Heart left ventricle (tissue), 13 donors: ENCODE measurements at regions not wholly inside any gene's neighbourhood (a gene's known extent, or its start where the extent isn't known, plus 50 kb on each side); places are given as distances from the start of the nearest gene placed in this dataset.

ENCODE experiments used
- CTCF ChIP-seq, 12 donors: fragments of 200-600 bp; sonication (generic) in 4 of 12; IDR thresholded peaks; one replicate each; pipeline versions ENCODE4 v1.5.0 to v1.8.0; 2018 to 2022; ENCODE audit warnings: antibody characterized with exemption in 12 of 12, mild to moderate bottlenecking in 5 of 12
- POLR2A ChIP-seq, 2 donors: fragments of 450-650 bp; IDR thresholded peaks; one replicate each; pipeline ENCODE4 v1.6.1; 2017; ENCODE audit warnings: antibody characterized with exemption in 2 of 2, mild to moderate bottlenecking in 2 of 2, moderate library complexity in 2 of 2
- donor health status: ischemic (EF 13 %, LVEDD 7.1; RV severe dilation, severe dysfunction).
- donor health status: DM: no; HTN: yes; CAD: no.
- donor health status: DM: no; HTN: no; CAD: no.
- donor health status: ischemic (EF 25% LVEDD 6.9; RV normal size, moderate dysfunction).
- donor health status: ischemic (EF 25% LVEDD 5.7; RV mildly dilated, moderate dysfunction).
- donor health status: ischemic (EF 35%, LVEDD 5.7; RV mildly dilated, moderate dysfunction).
- donor health status: nonischemic (EF 11% LVEDD 7.7; RV severe dilation, severe dysfunction).
- donor health status: DM: yes; HTN: yes; CAD: no.
- donor health status: PGD.
- donor health status: ischemic (EF 29% LVEDD 5.4; RV normal size, mild dysfunction).
- donor health status: nonischemic (EF 23%, LVEDD 6.1; RV moderate dilation, normal function).

GRCh38 chr3:31193871-31194270 is 299.4 kb upstream of the GADL1 start:
- TF ChIP-seq CTCF (IDR thresholded peaks at IDR 0.05), result no peak
- no peak for TF ChIP-seq POLR2A (IDR thresholded peaks at IDR 0.05)
